OCI-LY7 (cell line): ENCODE measurements at regions not wholly inside any gene's neighbourhood (a gene's known extent, or its start where the extent isn't known, plus 50 kb on each side); places are given as distances from the start of the nearest gene placed in this dataset.

ENCODE experiments used
- BruUV-seq: library from RNA; stranded (reverse); fragments of 400-500 nt; replicated peaks from 2 replicates; lab custom pipeline; 2021; lab: Mats Ljungman, UMichigan
- CTCF ChIA-PET: fragments of 300-600 bp; sonication (Branson Sonifier 250); formaldehyde crosslinking; loops from one replicate; lab custom pipeline; 2022; ENCODE audit warnings: antibody characterized with exemption; ENCODE audit not compliant: unreplicated experiment; lab: Charles Lee
- POLR2A ChIA-PET: fragments of 300-600 bp; sonication (Branson Sonifier 250); formaldehyde crosslinking; loops from one replicate; lab custom pipeline; 2022; ENCODE audit warnings: antibody characterized with exemption; lab: Charles Lee
- DNase-seq: peaks from one replicate; pipeline ENCODE4 v3.0.0-alpha.2; 2015; ENCODE audit warnings: low spot score
- H2AFZ ChIP-seq: fragments of 200-600 bp; sonication (generic), shearing (Covaris generic); 2 replicates; pipeline ENCODE4 v1.6.1; 2014; ENCODE audit warnings: mild to moderate bottlenecking, antibody characterized with exemption, low read length, moderate library complexity
- H3K27ac ChIP-seq: fragments of 200-600 bp; sonication (generic); 2 replicates; pipeline ENCODE4 v1.5.1; 2014; ENCODE audit warnings: mixed run types, low read depth, mild to moderate bottlenecking, moderate library complexity, low read length, inconsistent platforms; ENCODE audit not compliant: poor library complexity, severe bottlenecking
- H3K36me3 ChIP-seq: fragments of 200-600 bp; sonication (generic); 2 replicates; pipeline ENCODE4 v1.6.1; 2014; ENCODE audit warnings: mild to moderate bottlenecking, antibody characterized with exemption, low read length, moderate library complexity, mixed read lengths; ENCODE audit not compliant: insufficient read depth
- H3K4me1 ChIP-seq: fragments of 200-600 bp; sonication (generic); 2 replicates; pipeline ENCODE4 v1.5.1; 2014; ENCODE audit warnings: mild to moderate bottlenecking, low read length; ENCODE audit not compliant: insufficient read depth, poor library complexity, severe bottlenecking
- H3K4me2 ChIP-seq: fragments of 200-600 bp; sonication (generic); 2 replicates; pipeline ENCODE4 v1.6.1; 2014; ENCODE audit warnings: mild to moderate bottlenecking, low read length
- H3K4me3 ChIP-seq: fragments of 200-600 bp; sonication (generic); 2 replicates; pipeline ENCODE4 v1.5.1; 2014; ENCODE audit warnings: mild to moderate bottlenecking, low read depth, low read length; ENCODE audit not compliant: poor library complexity, severe bottlenecking
- H3K79me2 ChIP-seq: fragments of 200-600 bp; sonication (generic); 2 replicates; pipeline ENCODE4 v1.6.1; 2016; ENCODE audit warnings: low read depth, mild to moderate bottlenecking, low read length, moderate library complexity, mixed read lengths; ENCODE audit not compliant: insufficient read depth
- H3K9me2 ChIP-seq: fragments of 200-600 bp; sonication (generic); 2 replicates; pipeline ENCODE4 v1.6.1; 2016; ENCODE audit warnings: mild to moderate bottlenecking, low read length, mixed read lengths; ENCODE audit not compliant: insufficient read depth
- H3K9me3 ChIP-seq: fragments of 200-600 bp; sonication (generic); 2 replicates; pipeline ENCODE4 v1.6.1; 2014; ENCODE audit warnings: mild to moderate bottlenecking, mixed run types, low read length, mixed read lengths
- H4K20me1 ChIP-seq: fragments of 200-600 bp; sonication (generic); 2 replicates; pipeline ENCODE4 v1.6.1; 2014; ENCODE audit warnings: mild to moderate bottlenecking, antibody characterized with exemption, low read length, moderate library complexity, mixed read lengths; ENCODE audit not compliant: insufficient read depth
- CTCF ChIP-seq: fragments of 200-600 bp; sonication (generic); conservative IDR thresholded peaks from 2 replicates; pipeline ENCODE4 v1.5.1; 2014; ENCODE audit warnings: mild to moderate bottlenecking, antibody characterized with exemption, low read length, moderate library complexity, mixed read lengths
- EZH2phosphoT487 ChIP-seq: fragments of 200-600 bp; sonication (generic); IDR thresholded peaks from 2 replicates; pipeline ENCODE4 v1.6.1; 2018; ENCODE audit warnings: low read depth, borderline replicate concordance, mild to moderate bottlenecking, mixed run types, antibody characterized with exemption, low read length, moderate library complexity, mixed read lengths
- intact Hi-C: fragments of 100-400 bp; cut with micrococcal nuclease; formaldehyde crosslinking; loops from one replicate; pipeline ENCODE4 v1.10.0; 2022; ENCODE audit not compliant: unreplicated experiment

GRCh38 chr6:133062696-133063306 lies 178.4 kb upstream of the EYA4 start:
- intact Hi-C loops = no loop called here
- Histone ChIP-seq H3K9me3 (no peaks in the 10 kb centered on the region), H3K79me2 (no peaks in the 10 kb centered on the region), H3K4me1 (no peaks in the 10 kb centered on the region), H2AFZ (no peak overlapping the region), H3K36me3 (no peaks in the 10 kb centered on the region), H3K4me3 (no peak overlapping the region), H3K27ac (no peak overlapping the region), H4K20me1 (no peaks in the 10 kb centered on the region), H3K9me2 (no peaks in the 10 kb centered on the region), H3K4me2 (no peak overlapping the region)
- ChIA-PET POLR2A (no interaction called here), CTCF (no interaction called here)
- no TSS peak for BruUV-seq
- TF ChIP-seq EZH2phosphoT487 = no peak
- TF ChIP-seq CTCF = no peak
- DNase-seq = no peak

- no peak overlapping the region for H3K4me3 ChIP-seq
- H3K79me2 ChIP-seq = no peaks in the 10 kb centered on the region
- H4K20me1 ChIP-seq = no peaks in the 10 kb centered on the region
- no peak overlapping the region for H3K27ac ChIP-seq
- ChIA-PET CTCF (no interaction called here), POLR2A (interaction anchor here (1.2 kb wide), 2 partner anchors 13 to 132 kb away, joined by 3 to 4 read pairs; no protein-coding TSS in a partner anchor)
- DNase-seq = no peak
- TF ChIP-seq EZH2phosphoT487 (no peak), CTCF (no peak)
- no peaks in the 10 kb centered on the region for H3K9me3 ChIP-seq
- H2AFZ ChIP-seq = no peak overlapping the region
- BruUV-seq = no TSS peak
- H3K4me2 ChIP-seq = no peak overlapping the region
- H3K4me1 ChIP-seq = no peaks in the 10 kb centered on the region
- intact Hi-C loops = no loop called here
- no peaks in the 10 kb centered on the region for H3K36me3 ChIP-seq
- H3K9me2 ChIP-seq = no peaks in the 10 kb centered on the region
Measured at GRCh38 chr6:133067960-133068359, 173.2 kb upstream of the EYA4 start.

- H3K9me2 ChIP-seq = no peaks in the 10 kb centered on the region
- H4K20me1 ChIP-seq = no peaks in the 10 kb centered on the region
- POLR2A ChIA-PET = interaction anchor here (0.6 kb wide), 1 partner anchor 20 kb away, joined by 3 read pairs; no protein-coding TSS in a partner anchor
- H3K4me3 ChIP-seq = no peak overlapping the region
- H3K27ac ChIP-seq = no peak overlapping the region
- no peak overlapping the region for H3K4me2 ChIP-seq
- no peaks in the 10 kb centered on the region for H3K36me3 ChIP-seq
- BruUV-seq = no TSS peak
- no peaks in the 10 kb centered on the region for H3K79me2 ChIP-seq
- H3K9me3 ChIP-seq = no peaks in the 10 kb centered on the region
- H3K4me1 ChIP-seq = no peaks in the 10 kb centered on the region
- no peak for DNase-seq
- H2AFZ ChIP-seq = no peak overlapping the region
- no peak for TF ChIP-seq EZH2phosphoT487
- no peak for TF ChIP-seq CTCF
- CTCF ChIA-PET = no interaction called here
- intact Hi-C loops = no loop called here
Measured at GRCh38 chr6:133070410-133071043, 170.6 kb upstream of the EYA4 start.
